SK-N-MC (cell line): ENCODE measurements at regions not wholly inside any gene's neighbourhood (a gene's known extent, or its start where the extent isn't known, plus 50 kb on each side); places are given as distances from the start of the nearest gene placed in this dataset.

Source experiments
- EZH2 ChIP-seq: fragments of 200-600 bp; sonication (generic); IDR thresholded peaks from one replicate; pipeline ENCODE4 v1.6.1; 2017; ENCODE audit warnings: antibody characterized with exemption
- POLR2AphosphoS5 ChIP-seq: IDR thresholded peaks from 2 replicates; pipeline ENCODE4 v1.6.1; 2012; ENCODE audit warnings: mild to moderate bottlenecking, low read depth, low read length, borderline replicate concordance

DNA sequence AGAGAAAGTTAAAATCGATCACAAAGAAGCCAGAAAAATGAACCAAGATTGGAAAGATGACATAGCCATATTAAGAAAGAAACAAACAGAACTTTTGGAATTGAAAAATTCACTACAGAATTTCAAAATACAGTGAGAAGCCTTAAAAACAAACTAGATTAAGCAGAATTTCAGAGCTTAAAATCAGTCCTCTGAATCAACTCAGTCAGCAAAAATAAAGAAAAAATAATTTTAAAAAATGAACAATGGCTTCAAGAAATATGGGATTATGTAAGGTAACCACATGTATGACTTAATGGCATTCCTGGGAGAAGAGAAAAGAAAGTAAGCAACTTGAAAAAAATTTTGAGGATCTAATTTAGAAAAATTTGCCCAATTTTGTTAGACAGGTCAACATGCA lies 696.2 kb downstream of the TSN start:
- TF ChIP-seq EZH2 (no peak), POLR2AphosphoS5 (no peak)
